Panc1 (cell line): ENCODE measurements at regions not wholly inside any gene's neighbourhood (a gene's known extent, or its start where the extent isn't known, plus 50 kb on each side); places are given as distances from the start of the nearest gene placed in this dataset.
A peak's percentile ranks its signal among the peaks of the same experiment; 100 is the strongest.

Source experiments
- ATAC-seq: fragments of 200-7000 bp; cut with Tn5 transposase; 2 replicates; pipeline ENCODE4 v1.9.1; 2020; ENCODE audit warnings: mild to moderate bottlenecking, moderate library complexity
- BruUV-seq: library from RNA; stranded (reverse); fragments of 400-500 nt; replicated peaks from 2 replicates; lab custom pipeline; 2021; lab: Mats Ljungman, UMichigan
- CTCF ChIA-PET: fragments of 300-600 bp; sonication (Branson Sonifier 250); formaldehyde crosslinking; loops from one replicate; lab custom pipeline; 2022; ENCODE audit warnings: antibody characterized with exemption; lab: Charles Lee
- POLR2A ChIA-PET: fragments of 300-600 bp; sonication (Branson Sonifier 250); formaldehyde crosslinking; loops from one replicate; lab custom pipeline; 2022; ENCODE audit warnings: antibody characterized with exemption; lab: Charles Lee
- DNase-seq: peaks from one replicate; pipeline ENCODE4 v3.0.0-alpha.2; 2010; ENCODE audit warnings: low read depth, low spot score
- H3K27ac ChIP-seq: 2 replicates; pipeline ENCODE4 v1.5.1; 2011; ENCODE audit warnings: mild to moderate bottlenecking, low read length, inconsistent platforms
- H3K27me3 ChIP-seq: fragments of 200-500 bp; sonication (Bioruptor generic); 2 replicates; pipeline ENCODE4 v1.6.0; 2014; ENCODE audit warnings: low read length, inconsistent platforms; ENCODE audit not compliant: control insufficient read depth, insufficient read depth
- H3K36me3 ChIP-seq: fragments of 200-500 bp; sonication (Bioruptor generic); 2 replicates; pipeline ENCODE4 v1.5.1; 2014; ENCODE audit warnings: inconsistent platforms, mild to moderate bottlenecking, low read length, moderate library complexity; ENCODE audit not compliant: control insufficient read depth, insufficient read depth
- H3K4me1 ChIP-seq: 2 replicates; pipeline ENCODE4 v1.5.1; 2011; ENCODE audit warnings: inconsistent platforms, mild to moderate bottlenecking, low read length, moderate library complexity; ENCODE audit not compliant: control insufficient read depth, insufficient read depth
- H3K4me3 ChIP-seq, 2 experiments: 2 replicates each; pipeline ENCODE4 v1.5.1; 2011 to 2012; ENCODE audit warnings: low read depth in 2 of 2, low read length in 2 of 2, mild to moderate bottlenecking in 2 of 2, inconsistent platforms in 1 of 2, moderate library complexity in 1 of 2
- H3K9me3 ChIP-seq: fragments of 200-500 bp; sonication (Bioruptor generic); 2 replicates; pipeline ENCODE4 v1.5.1; 2014; ENCODE audit warnings: low read depth, mild to moderate bottlenecking, inconsistent platforms, low read length, moderate library complexity; ENCODE audit not compliant: control insufficient read depth, insufficient read depth
- CTCF ChIP-seq: fragments of 450-650 bp; IDR thresholded peaks from 2 replicates; pipeline ENCODE4 v1.5.1; 2017; ENCODE audit warnings: mild to moderate bottlenecking
- POLR2AphosphoS5 ChIP-seq: IDR thresholded peaks from 2 replicates; pipeline ENCODE4 v1.6.1; 2012; ENCODE audit warnings: mild to moderate bottlenecking, low read depth, low read length, moderate library complexity
- SIN3A ChIP-seq: IDR thresholded peaks from 2 replicates; pipeline ENCODE4 v1.6.1; 2012; ENCODE audit warnings: low read depth, mild to moderate bottlenecking, low read length, moderate library complexity, borderline replicate concordance; ENCODE audit not compliant: insufficient read depth
- TCF7L2 ChIP-seq: IDR thresholded peaks from 2 replicates; pipeline ENCODE4 v1.6.1; 2011; ENCODE audit warnings: mild to moderate bottlenecking, low read depth, low read length, inconsistent platforms
- in situ Hi-C: cut with HindIII; loops from 2 replicates; pipeline ENCODE4 v1.10.0; 2016; ENCODE audit warnings: low sequenced_read_pairs, low pct_unique_long_range_greater_than_20kb
- intact Hi-C: fragments of 100-400 bp; cut with micrococcal nuclease; formaldehyde crosslinking; loops from one replicate; pipeline ENCODE4 v1.10.0; 2022; ENCODE audit not compliant: unreplicated experiment
- TF ChIP-seq, protein P1 (sequence below), 2 experiments: IDR thresholded peaks; 2 replicates each; pipeline ENCODE4 v1.6.1; 2011 to 2012; ENCODE audit warnings: low read depth in 2 of 2, control low read depth in 1 of 2, low read length in 1 of 2, mild to moderate bottlenecking in 1 of 2, moderate library complexity in 1 of 2; ENCODE audit not compliant: insufficient read depth in 1 of 2

- CTCF ChIA-PET: interaction anchor here (0.9 kb wide), 2 partner anchors 14 to 106 kb away, joined by 8 to 11 read pairs; no protein-coding TSS in a partner anchor
- ATAC-seq (no peak), DNase-seq (peak; percentile 2)
- Histone ChIP-seq H3K4me1 (no peaks in the 10 kb centered on the region), H3K27me3 (no peaks in the 10 kb centered on the region), H3K36me3 (no peaks in the 10 kb centered on the region), H3K27ac (no peak overlapping the region), H3K9me3 (peaks cover 6% of the 10 kb centered on the region; the same call in 1 of the 2 replicates), H3K4me3 (no peak overlapping the region)
- intact Hi-C loops (no loop called here), in situ Hi-C loops (no loop called here)
- TF ChIP-seq TCF7L2 (no peak), CTCF (no peak), POLR2AphosphoS5 (no peak), SIN3A (no peak)
- TF ChIP-seq, protein P1, sequence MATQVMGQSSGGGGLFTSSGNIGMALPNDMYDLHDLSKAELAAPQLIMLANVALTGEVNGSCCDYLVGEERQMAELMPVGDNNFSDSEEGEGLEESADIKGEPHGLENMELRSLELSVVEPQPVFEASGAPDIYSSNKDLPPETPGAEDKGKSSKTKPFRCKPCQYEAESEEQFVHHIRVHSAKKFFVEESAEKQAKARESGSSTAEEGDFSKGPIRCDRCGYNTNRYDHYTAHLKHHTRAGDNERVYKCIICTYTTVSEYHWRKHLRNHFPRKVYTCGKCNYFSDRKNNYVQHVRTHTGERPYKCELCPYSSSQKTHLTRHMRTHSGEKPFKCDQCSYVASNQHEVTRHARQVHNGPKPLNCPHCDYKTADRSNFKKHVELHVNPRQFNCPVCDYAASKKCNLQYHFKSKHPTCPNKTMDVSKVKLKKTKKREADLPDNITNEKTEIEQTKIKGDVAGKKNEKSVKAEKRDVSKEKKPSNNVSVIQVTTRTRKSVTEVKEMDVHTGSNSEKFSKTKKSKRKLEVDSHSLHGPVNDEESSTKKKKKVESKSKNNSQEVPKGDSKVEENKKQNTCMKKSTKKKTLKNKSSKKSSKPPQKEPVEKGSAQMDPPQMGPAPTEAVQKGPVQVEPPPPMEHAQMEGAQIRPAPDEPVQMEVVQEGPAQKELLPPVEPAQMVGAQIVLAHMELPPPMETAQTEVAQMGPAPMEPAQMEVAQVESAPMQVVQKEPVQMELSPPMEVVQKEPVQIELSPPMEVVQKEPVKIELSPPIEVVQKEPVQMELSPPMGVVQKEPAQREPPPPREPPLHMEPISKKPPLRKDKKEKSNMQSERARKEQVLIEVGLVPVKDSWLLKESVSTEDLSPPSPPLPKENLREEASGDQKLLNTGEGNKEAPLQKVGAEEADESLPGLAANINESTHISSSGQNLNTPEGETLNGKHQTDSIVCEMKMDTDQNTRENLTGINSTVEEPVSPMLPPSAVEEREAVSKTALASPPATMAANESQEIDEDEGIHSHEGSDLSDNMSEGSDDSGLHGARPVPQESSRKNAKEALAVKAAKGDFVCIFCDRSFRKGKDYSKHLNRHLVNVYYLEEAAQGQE (IDR thresholded peaks at IDR 0.05; ENCODE audit: insufficient read depth in 1 of 2, low read depth in 2 of 2, low read length in 1 of 2): no peak
- BruUV-seq: no TSS peak
- POLR2A ChIA-PET: no interaction called here
Measured at GRCh38 chr10:117652228-117653169, 110.0 kb downstream of the EMX2 start.

- POLR2A ChIA-PET: interaction anchor here (0.7 kb wide), 1 partner anchor 1187 kb away, joined by 7 read pairs; no protein-coding TSS in a partner anchor
- intact Hi-C loops: no loop called here
- no TSS peak for BruUV-seq
- Histone ChIP-seq H3K9me3 (peaks cover 6% of the 10 kb centered on the region; the same call in 1 of the 2 replicates), H3K27ac (no peak overlapping the region), H3K36me3 (no peaks in the 10 kb centered on the region), H3K4me3 (no peak overlapping the region), H3K4me1 (no peaks in the 10 kb centered on the region), H3K27me3 (no peaks in the 10 kb centered on the region)
- TF ChIP-seq POLR2AphosphoS5: no peak
- no peak for TF ChIP-seq CTCF
- TF ChIP-seq SIN3A: no peak
- TF ChIP-seq TCF7L2: no peak
- TF ChIP-seq, protein P1 (IDR thresholded peaks at IDR 0.05; ENCODE audit: insufficient read depth in 1 of 2, low read depth in 2 of 2, low read length in 1 of 2): no peak
- DNase-seq (peak; percentile 15), ATAC-seq (peak; percentile 80; the same call in 1 of the 2 replicates)
- in situ Hi-C loops: no loop called here
- CTCF ChIA-PET: interaction anchor here (0.9 kb wide), 2 partner anchors 15 to 106 kb away, joined by 8 to 11 read pairs; no protein-coding TSS in a partner anchor
Measured at GRCh38 chr10:117653170-117653515, 110.6 kb downstream of the EMX2 start.
